KG1 (cell line): ENCODE measurements at regions not wholly inside any gene's neighbourhood (a gene's known extent, or its start where the extent isn't known, plus 50 kb on each side); places are given as distances from the start of the nearest gene placed in this dataset.
A peak's percentile ranks its signal among the peaks of the same experiment; 100 is the strongest.
"Not testable (repeated sequence)": the region's sequence is repeated elsewhere in the genome, so short reads cannot be mapped to it uniquely, and the experiment has no call there.

ENCODE experiments used
- DNase-seq: peaks from one replicate; lab custom pipeline; 2025; lab: John Stamatoyannopoulos, UW

DNA sequence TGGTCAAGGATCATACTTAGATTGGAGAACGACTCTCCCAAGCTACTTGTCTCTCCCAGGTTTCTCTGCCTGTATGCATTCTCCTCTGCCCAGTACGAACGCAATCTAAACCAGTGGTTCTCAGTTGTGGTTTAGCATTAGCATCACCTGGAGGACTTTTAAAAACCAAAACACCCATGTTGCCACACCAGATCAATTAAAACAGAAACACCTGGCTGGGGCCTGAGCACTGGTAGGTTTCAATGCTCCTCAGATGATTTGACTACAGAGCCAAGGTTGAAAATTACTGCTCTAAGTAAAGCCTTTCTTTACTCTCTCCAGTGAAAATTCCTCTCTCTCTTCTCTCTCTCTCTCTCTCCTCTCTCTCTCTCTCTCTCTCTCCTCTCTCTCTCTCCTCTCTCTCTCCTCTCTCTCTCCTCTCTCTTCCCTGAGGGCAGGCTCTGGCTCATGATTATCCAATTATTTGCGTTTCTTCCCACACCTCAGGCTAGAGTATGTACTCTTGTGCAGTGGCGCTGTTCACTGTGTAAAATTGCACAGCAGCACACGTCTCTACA lies 153.7 kb upstream of the FGF13 start:
- DNase-seq = no peak

DNA sequence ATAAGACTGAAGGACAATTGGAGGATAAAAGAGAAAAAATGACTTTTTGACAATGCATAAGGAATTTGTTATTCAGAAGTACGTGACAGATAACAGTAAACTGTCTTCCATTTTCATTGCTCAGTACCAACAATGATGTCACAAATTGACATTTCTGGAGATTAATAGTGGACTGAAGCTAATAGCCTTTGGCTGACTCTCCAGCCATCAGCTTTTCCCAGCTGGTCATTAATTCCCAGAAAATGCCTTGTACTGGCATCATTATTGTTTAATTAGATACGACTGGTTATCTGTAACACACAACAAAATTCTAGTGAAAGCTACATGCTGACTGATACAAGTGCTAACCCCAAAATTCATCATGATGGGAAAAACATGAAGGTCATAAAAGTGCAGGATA lies 147.9 kb upstream of the FGF13 start:
- DNase-seq = no peak

DNA sequence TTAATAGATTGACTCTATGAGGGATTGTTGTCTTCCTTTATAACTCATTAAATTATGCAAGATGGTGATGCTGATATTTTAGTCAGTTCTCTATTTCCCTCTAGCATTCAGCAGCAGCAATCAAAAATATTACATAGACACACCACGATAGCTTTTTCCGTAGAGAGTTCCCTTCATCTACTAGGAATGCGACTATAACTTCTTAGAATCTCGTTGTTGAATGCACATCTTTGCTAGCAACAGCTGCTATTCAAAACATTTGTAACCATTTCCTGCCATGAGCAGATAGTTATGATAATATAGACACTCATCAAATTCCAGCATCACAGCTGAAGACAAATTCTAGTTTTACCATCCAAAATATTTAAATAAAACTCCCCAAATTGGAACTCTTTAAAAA lies 147.4 kb upstream of the FGF13 start:
- no peak for DNase-seq

DNA sequence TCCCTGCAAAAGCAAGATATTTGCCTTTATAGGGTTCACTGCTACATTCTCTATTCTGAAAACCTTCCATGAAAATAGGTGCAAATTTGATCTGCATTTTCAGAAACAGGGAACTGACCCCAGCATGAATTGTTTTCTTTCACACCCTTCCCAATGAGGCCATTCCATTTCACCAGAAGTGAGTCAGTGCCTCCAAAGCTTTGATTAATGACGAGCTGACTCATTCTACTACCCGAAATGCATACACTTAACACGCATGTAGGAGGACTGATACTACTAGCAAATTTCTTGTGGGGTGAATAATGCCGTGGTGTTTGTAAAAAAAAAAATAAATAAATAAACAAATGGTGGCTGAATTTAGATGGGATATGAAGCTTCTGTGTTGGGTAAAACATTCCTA lies 146.9 kb upstream of the FGF13 start:
- no peak for DNase-seq

DNA sequence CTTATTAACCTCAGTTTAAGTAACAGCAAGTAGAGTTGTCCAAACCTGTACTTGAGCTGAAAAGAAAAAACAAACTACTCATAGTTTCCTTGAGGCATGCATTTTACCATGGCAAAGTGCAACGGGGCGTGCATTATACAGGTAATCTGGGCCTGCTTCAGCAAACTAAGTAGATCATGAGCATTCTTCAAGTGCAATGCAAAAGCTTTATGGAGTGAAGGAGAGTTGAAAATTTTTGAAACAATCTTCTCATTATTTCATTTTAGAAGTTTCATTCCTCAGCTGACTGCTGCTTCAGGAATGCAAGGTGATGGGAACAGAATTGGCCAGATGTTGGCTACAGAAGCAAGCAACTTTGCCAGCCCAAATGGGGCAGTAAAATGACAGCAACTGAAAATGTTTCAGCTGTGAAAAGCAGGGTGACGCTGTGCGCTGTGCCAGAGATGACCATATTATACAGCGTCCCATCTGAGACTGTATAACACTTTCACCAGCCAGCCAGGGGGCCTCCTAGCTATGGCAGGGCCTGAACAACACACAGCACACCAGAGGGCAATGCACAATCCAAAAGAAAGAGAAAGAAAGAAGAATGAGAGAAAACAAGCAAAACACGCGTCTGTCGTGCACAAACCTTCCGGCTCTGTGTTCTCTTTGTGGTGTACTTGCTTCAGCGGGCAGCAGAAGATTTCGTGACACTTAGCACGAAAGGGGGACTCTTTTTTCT lies 145.5 kb upstream of the FGF13 start:
- no peak for DNase-seq

DNA sequence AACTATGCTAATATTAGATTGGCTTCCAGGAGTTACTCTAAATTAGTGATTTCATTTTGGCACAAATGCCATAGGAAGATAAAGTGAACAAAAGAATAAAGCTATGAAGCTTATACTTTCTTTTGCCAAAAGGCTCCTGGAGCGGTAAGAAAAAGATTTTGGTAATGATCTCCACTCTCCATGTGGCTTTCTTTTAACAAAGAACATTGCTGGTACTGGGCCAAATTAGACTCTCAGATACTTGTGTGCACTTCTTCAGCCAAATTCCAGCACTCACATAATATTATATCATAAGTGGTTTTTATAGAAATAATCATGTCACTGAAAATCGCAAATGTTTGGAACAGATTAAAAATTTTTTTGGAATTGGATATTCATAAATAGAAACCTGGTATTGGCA lies 142.4 kb upstream of the FGF13 start:
- no peak for DNase-seq

DNA sequence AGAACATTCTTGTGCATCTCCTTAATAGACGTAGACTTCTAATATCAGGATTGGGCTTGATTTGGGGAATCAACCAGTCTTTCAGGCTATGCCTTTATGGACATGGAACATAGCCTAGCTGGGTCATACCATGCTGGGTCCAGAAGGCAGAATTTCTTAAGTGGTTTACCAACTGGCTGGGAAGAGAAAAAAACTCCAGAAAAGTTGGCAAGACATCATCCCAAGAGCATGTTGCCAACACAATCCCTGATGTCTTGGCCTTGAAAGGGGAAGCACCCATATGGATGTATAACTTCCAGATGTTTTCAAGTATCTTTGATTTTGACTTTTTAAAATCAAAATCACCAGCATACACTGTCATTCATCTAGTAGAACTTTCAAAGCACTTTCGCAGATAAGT lies 138.0 kb upstream of the FGF13 start:
- no peak for DNase-seq

DNA sequence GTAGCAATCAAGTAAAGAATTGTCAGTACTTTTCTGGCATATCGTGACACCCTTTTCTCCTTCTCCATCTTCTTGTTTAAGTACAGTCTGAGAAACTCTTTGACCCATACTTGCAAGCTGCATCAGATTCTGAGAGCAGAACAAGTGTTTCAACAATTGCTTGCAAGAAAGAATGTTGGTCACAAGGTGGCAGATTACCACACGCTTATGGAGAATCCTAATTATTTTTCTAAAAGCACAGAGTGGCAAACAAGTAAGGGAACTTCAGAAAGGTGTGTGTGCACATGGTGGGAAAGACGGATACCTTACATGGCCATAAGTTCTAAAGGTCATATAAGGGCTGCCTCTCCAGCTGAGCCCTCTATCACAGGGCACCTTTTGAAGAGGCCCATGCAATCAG lies 136.4 kb upstream of the FGF13 start:
- no peak for DNase-seq

DNA sequence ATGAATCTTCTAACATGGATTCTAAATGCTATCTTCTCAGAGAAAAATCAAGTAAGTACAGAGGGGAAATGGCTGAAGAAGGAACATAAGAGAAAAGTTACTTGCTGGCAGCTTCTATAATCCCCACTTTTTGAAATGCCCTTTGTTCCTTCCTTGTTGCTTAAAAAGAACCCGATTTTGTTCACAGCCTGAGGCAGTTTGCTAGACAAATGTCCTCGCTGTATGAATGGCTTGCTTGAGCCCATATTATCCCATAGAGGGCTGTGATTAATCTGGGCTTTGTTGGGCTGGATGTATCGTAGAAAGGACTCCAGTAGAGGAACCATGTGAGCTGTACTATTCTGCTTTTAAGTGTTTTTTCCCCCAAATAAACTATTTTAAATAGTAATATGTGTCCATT lies 134.3 kb upstream of the FGF13 start:
- DNase-seq = no peak

DNA sequence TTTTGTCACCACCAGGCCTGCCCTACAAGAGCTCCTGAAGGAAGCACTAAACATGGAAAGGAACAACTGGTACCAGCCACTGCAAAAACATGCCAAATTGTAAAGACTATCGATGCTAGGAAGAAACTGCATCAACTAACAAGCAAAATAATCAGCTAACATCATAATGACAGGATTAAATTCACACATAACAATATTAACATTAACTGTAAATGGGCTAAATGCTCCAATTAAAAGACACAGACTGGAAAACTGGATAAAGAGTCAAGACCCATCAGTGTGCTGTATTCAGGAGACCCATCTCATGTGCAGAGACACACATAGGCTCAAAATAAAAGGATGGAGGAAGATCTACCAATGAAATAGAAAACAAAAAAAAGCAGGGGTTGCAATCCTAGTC lies 95.9 kb upstream of the FGF13 start:
- DNase-seq = not testable (repeated sequence)

DNA sequence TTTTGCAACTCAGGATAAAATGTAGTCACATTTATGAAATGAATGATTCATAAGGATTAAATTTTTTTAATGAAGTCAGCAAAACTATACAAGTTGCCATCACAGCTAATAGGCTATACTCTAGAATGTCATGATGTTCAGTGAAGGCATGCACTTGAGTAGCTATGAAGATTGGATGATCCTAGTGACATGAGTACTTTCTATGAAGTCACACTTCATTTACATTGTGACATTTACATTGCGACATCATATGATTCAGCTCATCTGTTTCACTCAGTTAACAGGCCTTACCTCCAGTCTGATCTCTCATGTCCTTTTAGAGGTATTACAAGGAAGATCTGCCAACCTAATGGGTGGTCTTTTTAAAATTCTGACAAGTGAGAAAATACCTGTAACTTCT lies 82.7 kb upstream of the FGF13 start:
- DNase-seq = no peak

DNA sequence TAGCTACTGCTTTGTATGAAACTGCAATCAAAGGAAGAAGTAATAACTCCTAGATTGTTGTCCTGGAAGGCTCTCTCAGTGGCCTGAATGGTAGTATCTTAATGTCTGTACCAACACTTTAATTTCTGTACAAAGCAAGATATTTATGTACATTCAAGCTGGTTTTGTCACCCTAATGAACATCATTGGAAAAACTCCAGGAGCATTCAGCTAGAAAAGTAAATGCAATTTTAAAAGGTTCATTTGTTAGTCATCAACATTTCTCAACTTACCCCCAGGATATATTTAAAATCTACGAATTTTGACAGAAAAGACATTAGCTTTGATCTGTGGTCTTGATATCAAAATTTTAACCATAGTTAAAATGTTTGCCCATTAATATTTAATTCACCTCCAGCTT lies 80.0 kb upstream of the FGF13 start:
- DNase-seq = no peak

DNA sequence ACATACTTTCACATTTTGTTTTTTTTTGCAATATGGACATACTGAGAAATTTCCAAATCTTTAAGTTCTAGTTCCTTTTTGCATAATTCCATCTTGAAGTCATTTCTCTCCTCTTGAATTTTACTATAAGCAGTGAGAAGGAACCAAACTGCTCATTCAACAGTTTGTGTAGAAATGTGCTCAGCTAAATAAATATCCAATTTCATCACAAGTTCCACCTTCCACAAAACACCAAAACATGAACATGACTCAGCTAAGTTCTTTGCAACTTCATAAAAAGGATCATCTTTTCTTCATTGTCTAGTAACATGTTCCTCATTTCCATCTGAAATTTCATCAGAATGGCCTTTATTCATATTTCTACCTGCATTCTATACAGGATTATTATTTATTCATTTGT lies 77.3 kb upstream of the FGF13 start:
- no peak for DNase-seq

DNA sequence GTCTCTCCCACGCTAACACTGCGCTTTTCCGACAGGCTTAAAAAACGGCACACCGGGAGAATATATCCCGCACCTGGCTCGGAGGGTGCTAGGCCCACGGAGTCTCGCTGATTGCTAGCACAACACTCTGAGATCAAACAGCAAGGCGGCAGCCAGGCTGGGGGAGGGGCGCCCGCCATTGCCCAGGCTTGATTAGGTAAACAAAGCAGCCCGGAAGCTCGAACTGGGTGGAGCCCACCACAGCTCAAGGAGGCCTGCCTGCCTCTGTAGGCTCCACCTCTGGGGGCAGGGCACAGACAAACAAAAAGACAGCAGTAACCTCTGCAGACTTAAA lies 67.0 kb upstream of the FGF13 start:
- not testable (repeated sequence) for DNase-seq

DNA sequence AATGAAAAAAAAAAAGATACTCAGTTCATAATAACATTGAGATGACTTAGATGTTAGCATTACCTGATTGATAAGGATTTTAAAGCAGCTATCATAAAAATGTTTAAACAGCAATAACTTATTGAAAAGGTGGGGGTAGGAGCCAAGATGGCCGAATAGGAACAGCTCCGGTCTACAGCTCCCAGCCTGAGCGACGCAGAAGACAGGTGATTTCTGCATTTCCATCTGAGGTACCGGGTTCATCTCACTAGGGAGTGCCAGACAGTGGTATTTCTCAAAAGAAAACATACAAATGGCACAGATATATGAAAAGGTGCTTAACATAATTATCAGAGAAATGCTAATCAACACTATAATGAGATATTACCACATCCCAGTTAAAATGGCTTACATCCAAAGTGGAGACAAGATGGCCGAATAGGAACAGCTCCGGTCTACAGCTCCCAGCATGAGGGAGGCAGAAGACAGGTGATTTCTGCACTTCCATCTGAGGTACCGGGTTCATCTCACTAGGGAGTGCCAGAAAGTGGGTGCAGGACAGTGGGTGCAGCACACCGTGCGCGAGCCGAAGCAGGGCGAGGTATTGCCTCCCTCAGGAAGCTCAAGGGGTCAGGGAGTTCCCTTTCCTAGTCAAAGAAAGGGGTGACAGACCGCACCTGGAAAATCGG lies 66.5 kb upstream of the FGF13 start:
- DNase-seq = not testable (repeated sequence)

DNA sequence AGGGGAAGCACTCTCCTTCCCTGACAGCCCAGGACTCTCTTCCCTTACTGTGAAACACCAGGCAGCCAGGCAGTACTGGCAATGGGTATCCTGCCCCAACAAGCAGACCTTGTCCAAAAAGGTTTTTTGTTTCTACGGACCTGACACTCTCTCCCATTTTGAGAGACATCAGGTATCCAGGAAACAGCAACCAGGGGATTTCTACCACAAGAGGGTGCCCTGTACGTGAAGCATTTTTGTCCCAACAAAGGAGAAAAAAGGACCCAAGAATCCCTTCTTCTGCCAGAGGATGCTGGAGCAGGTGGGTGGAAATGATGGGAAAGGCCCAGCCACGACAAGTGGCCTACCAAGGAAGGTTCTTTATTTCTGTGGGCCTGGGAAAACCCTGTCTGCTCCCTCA lies 65.7 kb upstream of the FGF13 start:
- no peak for DNase-seq

DNA sequence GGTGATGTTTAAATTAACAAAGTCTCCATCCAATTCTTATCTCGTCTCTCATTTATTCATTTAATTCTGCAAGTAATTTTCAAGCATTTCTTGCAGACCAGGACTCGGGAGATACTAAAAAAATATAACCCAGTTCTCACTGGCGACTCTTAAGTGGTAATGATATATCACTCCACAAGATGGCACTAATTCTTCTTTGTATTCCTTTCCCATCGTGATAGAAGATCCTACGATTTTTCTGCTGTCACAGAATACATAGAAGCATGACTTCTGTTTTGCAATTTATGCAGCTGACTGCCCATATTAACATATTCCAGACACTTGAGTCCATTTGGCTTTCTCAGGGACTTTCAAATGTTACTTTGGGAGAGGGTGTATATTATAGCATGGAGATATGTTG lies 64.0 kb upstream of the FGF13 start:
- peak; percentile 8 for DNase-seq

DNA sequence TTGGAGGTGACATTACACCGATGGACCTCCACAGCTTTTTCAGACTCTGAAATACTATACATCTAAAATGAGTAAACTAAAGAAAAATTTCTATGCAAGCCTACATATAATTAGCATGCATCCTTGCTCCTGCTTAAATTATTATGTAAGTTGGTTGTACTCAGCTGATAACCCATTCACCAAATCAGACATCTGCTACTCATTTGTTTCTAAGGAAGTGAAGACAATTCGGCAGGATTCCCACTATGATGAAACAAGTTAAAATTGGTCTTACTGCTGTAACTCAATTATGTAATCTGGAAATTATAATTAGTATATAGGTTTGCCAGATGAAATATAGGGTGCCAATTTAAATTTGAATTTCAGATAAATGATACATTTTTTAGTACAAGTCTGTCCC lies 59.5 kb upstream of the FGF13 start:
- no peak for DNase-seq

DNA sequence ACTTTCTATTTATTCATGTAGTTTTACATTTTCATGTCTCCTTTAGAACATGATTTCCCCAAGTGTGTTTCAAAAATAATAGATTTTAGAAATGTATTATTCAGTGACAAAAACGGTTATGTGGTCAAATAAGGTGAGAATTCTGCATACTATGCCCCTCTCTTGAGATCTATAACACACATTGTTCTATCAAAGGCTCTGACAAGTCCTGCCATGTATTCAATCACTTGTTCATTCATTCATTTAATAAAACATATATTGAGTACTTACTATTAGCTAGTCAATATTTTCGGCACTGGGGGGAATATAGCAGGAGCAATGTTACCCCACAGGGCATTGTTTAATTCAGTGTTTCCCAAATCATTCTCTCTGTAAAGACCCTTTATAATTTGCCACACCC lies 58.4 kb upstream of the FGF13 start:
- no peak for DNase-seq

DNA sequence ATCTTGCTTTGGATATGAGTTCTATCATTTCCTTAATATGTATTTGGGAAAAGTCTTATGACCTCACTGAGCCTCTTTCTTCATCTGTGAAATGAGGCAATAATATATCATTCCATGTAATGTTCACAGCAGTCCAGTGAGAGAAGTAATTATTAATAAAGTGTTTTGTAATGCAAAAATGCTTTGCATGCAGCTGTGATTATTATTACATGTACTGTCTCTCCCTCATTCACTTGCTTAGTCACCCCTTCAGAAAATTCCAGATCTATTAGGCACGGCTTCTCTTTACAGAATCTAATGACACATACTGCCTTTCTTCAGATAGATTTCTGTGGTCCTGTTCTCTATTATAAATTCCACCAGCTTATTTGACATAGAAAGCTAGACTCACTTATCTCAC lies 53.5 kb upstream of the FGF13 start:
- no peak for DNase-seq

DNA sequence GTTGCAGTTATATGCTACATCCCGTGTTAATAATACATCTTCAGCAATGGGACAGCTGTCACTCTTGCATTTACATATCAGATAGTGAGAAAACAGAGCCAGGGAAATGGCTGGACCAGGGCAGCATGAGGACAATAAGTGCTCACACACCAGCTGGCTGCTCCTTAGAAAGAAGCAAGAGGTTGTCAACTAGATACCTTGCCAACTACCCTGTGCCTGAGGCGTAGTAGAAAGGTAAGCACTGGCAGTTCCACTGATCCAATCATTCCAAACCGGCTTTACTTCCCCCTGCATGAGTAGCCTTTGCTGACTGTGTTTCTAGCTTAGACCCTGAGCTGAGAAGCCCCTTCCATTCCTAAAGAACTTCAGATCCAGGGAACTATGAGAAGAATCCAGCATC lies 52.2 kb upstream of the FGF13 start:
- no peak for DNase-seq

DNA sequence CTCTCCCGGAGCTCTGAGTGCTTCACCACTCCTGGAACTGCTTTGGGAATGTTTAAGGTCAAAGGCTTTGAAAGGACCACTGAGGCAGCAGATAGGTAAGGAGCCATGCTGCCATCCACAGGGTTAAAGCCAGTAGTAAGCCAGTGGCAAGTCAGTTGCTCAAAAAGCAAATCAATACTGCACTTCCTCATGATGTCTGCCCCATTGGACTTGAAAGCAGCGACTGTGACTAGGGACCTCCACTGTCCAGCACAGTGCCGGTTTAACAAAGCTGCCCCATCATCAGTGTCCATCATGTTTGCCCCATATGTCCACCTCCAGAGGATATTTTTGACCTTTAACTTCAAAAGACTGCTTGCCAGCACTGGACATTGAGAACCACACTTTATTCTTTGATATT lies 49.9 kb upstream of the FGF13 start:
- DNase-seq = no peak
